Mucosa of stomach (tissue), 1 donor: ENCODE measurements at regions not wholly inside any gene's neighbourhood (a gene's known extent, or its start where the extent isn't known, plus 50 kb on each side); places are given as distances from the start of the nearest gene placed in this dataset.
"Not testable (repeated sequence)": the region's sequence is repeated elsewhere in the genome, so short reads cannot be mapped to it uniquely, and the experiment has no call there.

Experiments used
- H3K27me3 ChIP-seq: one replicate; pipeline ENCODE4 v1.7.0; 2013; ENCODE audit warnings: mild to moderate bottlenecking, low read length; ENCODE audit not compliant: control insufficient read depth, insufficient read depth
- H3K36me3 ChIP-seq: one replicate; pipeline ENCODE4 v1.7.0; 2013; ENCODE audit warnings: low read length; ENCODE audit not compliant: control insufficient read depth, insufficient read depth
- H3K4me1 ChIP-seq: one replicate; pipeline ENCODE4 v1.7.0; 2013; ENCODE audit warnings: mild to moderate bottlenecking, low read length; ENCODE audit not compliant: control insufficient read depth, insufficient read depth
- H3K4me3 ChIP-seq: one replicate; pipeline ENCODE4 v1.7.0; 2013; ENCODE audit warnings: low read length
- H3K9ac ChIP-seq: one replicate; pipeline ENCODE4 v1.7.0; 2013; ENCODE audit warnings: mild to moderate bottlenecking, low read length, moderate library complexity
- H3K9me3 ChIP-seq: one replicate; pipeline ENCODE4 v1.7.0; 2013; ENCODE audit warnings: mild to moderate bottlenecking, low read length, moderate library complexity; ENCODE audit not compliant: control insufficient read depth
- donor health status: Pancreatic carcinoma.

- H3K9ac ChIP-seq: no peak overlapping the region
- H3K27me3 ChIP-seq: no peaks in the 10 kb centered on the region
- H3K9me3 ChIP-seq: no peaks in the 10 kb centered on the region
- no peak overlapping the region for H3K4me3 ChIP-seq
- no peaks in the 10 kb centered on the region for H3K4me1 ChIP-seq
- H3K36me3 ChIP-seq: no peaks in the 10 kb centered on the region
These were observed 92.3 kb upstream of the CARMIL1 start for GRCh38 chr6:25186919-25187318.

- H3K27me3 ChIP-seq: no peaks in the 10 kb centered on the region
- H3K4me1 ChIP-seq: no peaks in the 10 kb centered on the region
- no peaks in the 10 kb centered on the region for H3K36me3 ChIP-seq
- H3K4me3 ChIP-seq: no peak overlapping the region
- H3K9ac ChIP-seq: no peak overlapping the region
- no peaks in the 10 kb centered on the region for H3K9me3 ChIP-seq
These were observed 90.9 kb upstream of the CARMIL1 start for GRCh38 chr6:25188232-25188631.

- no peak overlapping the region for H3K4me3 ChIP-seq
- H3K9me3 ChIP-seq: no peaks in the 10 kb centered on the region
- H3K36me3 ChIP-seq: no peaks in the 10 kb centered on the region
- no peak overlapping the region for H3K9ac ChIP-seq
- no peaks in the 10 kb centered on the region for H3K27me3 ChIP-seq
- peaks cover 9% of the 10 kb centered on the region for H3K4me1 ChIP-seq
These were observed 86.3 kb upstream of the CARMIL1 start for GRCh38 chr6:25192590-25193459.

GRCh38 chr6:25193460-25194171, 85.6 kb upstream of the CARMIL1 start:
- Histone ChIP-seq H3K27me3 (no peaks in the 10 kb centered on the region), H3K9ac (no peak overlapping the region), H3K36me3 (no peaks in the 10 kb centered on the region), H3K9me3 (no peaks in the 10 kb centered on the region), H3K4me3 (no peak overlapping the region), H3K4me1 (peaks cover 9% of the 10 kb centered on the region)

- no peak overlapping the region for H3K4me3 ChIP-seq
- no peaks in the 10 kb centered on the region for H3K36me3 ChIP-seq
- H3K27me3 ChIP-seq: no peaks in the 10 kb centered on the region
- no peak overlapping the region for H3K9ac ChIP-seq
- peaks cover 9% of the 10 kb centered on the region for H3K4me1 ChIP-seq
- no peaks in the 10 kb centered on the region for H3K9me3 ChIP-seq
These were observed 84.9 kb upstream of the CARMIL1 start for GRCh38 chr6:25194172-25194678.

- peaks cover 9% of the 10 kb centered on the region for H3K4me1 ChIP-seq
- no peaks in the 10 kb centered on the region for H3K36me3 ChIP-seq
- H3K4me3 ChIP-seq: no peak overlapping the region
- H3K27me3 ChIP-seq: no peaks in the 10 kb centered on the region
- no peaks in the 10 kb centered on the region for H3K9me3 ChIP-seq
- no peak overlapping the region for H3K9ac ChIP-seq
These were observed 82.7 kb upstream of the CARMIL1 start for GRCh38 chr6:25196464-25196863.

- Histone ChIP-seq H3K9me3 (no peaks in the 10 kb centered on the region), H3K9ac (no peak overlapping the region), H3K4me1 (peaks cover 9% of the 10 kb centered on the region), H3K4me3 (no peak overlapping the region), H3K27me3 (no peaks in the 10 kb centered on the region), H3K36me3 (no peaks in the 10 kb centered on the region)
These were observed 82.1 kb upstream of the CARMIL1 start for GRCh38 chr6:25197111-25197510.

GRCh38 chr6:25199544-25199943, 79.6 kb upstream of the CARMIL1 start:
- H3K4me1 ChIP-seq: peaks cover under 1% of the 10 kb centered on the region
- H3K9ac ChIP-seq: no peak overlapping the region
- H3K27me3 ChIP-seq: no peaks in the 10 kb centered on the region

GRCh38 chr6:25202504-25202903, 76.7 kb upstream of the CARMIL1 start:
- H3K27me3 ChIP-seq: no peaks in the 10 kb centered on the region
- H3K9me3 ChIP-seq: no peaks in the 10 kb centered on the region
- no peak overlapping the region for H3K9ac ChIP-seq
- H3K4me3 ChIP-seq: no peak overlapping the region
- H3K36me3 ChIP-seq: no peaks in the 10 kb centered on the region
- H3K4me1 ChIP-seq: no peaks in the 10 kb centered on the region

More at GRCh38 chr6:25199544-25199943, 79.6 kb upstream of the CARMIL1 start:
- no peaks in the 10 kb centered on the region for H3K36me3 ChIP-seq
- no peak overlapping the region for H3K4me3 ChIP-seq
- H3K9me3 ChIP-seq: no peaks in the 10 kb centered on the region

GRCh38 chr6:25205629-25206028, 73.5 kb upstream of the CARMIL1 start:
- Histone ChIP-seq H3K27me3 (no peaks in the 10 kb centered on the region), H3K9ac (no peak overlapping the region), H3K36me3 (no peaks in the 10 kb centered on the region), H3K4me3 (no peak overlapping the region), H3K4me1 (no peaks in the 10 kb centered on the region), H3K9me3 (no peaks in the 10 kb centered on the region)

- not testable (repeated sequence) for H3K4me1 ChIP-seq, H3K27me3 ChIP-seq, H3K36me3 ChIP-seq, H3K9ac ChIP-seq, H3K4me3 ChIP-seq, H3K9me3 ChIP-seq
These were observed 71.6 kb upstream of the CARMIL1 start for GRCh38 chr6:25207453-25208155.

- H3K27me3 ChIP-seq: no peaks in the 10 kb centered on the region
- H3K36me3 ChIP-seq: no peaks in the 10 kb centered on the region
- no peak overlapping the region for H3K9ac ChIP-seq
- H3K4me1 ChIP-seq: no peaks in the 10 kb centered on the region
- H3K9me3 ChIP-seq: no peaks in the 10 kb centered on the region
- no peak overlapping the region for H3K4me3 ChIP-seq
These were observed 63.3 kb upstream of the CARMIL1 start for GRCh38 chr6:25215881-25216280.
